ENCODE measurements at regions not wholly inside any gene's neighbourhood (a gene's known extent, or its start where the extent isn't known, plus 50 kb on each side); places are given as distances from the start of the nearest gene placed in this dataset.

DNA sequence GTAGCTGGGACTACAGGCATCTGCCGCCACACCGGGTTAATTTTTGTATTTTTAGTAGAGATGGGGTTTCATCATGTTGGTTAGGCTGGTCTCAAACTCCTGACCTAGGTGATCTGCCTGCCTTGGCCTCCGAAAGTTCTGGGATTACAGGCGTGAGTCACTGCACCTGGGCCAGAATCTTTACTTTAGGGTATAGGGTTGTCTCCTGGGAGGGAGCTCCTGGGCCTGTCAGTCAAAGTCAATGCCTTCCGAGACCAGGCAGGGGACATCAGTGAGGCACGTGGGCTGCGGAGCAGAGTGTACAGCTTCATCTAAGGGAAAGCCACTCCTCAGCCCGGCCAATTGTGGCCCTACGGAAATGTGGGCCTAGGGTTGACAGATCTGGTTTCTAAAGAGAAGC lies 108.6 kb downstream of the FGF18 start:
- Histone ChIP-seq H3K27me3 (no peaks in the 10 kb centered on the region), H3K27ac (no peak overlapping the region), H3K4me1 (no peaks in the 10 kb centered on the region), H3K36me3 (no peaks in the 10 kb centered on the region), H3K4me3 (no peak overlapping the region), H3K9me3 (no peaks in the 10 kb centered on the region)
- 82 to 93% methylated on average over 6 to 9 of the region's 9 CpGs for WGBS, 2 donors
- ATAC-seq (ENCODE audit: low FRiP score in 2 of 2) (no peak), DNase-seq (no peak)
- no peak for TF ChIP-seq EP300 (IDR thresholded peaks at IDR 0.05)
- no peak for TF ChIP-seq POLR2AphosphoS5 (IDR thresholded peaks at IDR 0.05)
- TF ChIP-seq POLR2A (IDR thresholded peaks at IDR 0.05), result no peak
- TF ChIP-seq, protein P1, sequence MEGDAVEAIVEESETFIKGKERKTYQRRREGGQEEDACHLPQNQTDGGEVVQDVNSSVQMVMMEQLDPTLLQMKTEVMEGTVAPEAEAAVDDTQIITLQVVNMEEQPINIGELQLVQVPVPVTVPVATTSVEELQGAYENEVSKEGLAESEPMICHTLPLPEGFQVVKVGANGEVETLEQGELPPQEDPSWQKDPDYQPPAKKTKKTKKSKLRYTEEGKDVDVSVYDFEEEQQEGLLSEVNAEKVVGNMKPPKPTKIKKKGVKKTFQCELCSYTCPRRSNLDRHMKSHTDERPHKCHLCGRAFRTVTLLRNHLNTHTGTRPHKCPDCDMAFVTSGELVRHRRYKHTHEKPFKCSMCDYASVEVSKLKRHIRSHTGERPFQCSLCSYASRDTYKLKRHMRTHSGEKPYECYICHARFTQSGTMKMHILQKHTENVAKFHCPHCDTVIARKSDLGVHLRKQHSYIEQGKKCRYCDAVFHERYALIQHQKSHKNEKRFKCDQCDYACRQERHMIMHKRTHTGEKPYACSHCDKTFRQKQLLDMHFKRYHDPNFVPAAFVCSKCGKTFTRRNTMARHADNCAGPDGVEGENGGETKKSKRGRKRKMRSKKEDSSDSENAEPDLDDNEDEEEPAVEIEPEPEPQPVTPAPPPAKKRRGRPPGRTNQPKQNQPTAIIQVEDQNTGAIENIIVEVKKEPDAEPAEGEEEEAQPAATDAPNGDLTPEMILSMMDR (IDR thresholded peaks at IDR 0.05), result no peak

DNA sequence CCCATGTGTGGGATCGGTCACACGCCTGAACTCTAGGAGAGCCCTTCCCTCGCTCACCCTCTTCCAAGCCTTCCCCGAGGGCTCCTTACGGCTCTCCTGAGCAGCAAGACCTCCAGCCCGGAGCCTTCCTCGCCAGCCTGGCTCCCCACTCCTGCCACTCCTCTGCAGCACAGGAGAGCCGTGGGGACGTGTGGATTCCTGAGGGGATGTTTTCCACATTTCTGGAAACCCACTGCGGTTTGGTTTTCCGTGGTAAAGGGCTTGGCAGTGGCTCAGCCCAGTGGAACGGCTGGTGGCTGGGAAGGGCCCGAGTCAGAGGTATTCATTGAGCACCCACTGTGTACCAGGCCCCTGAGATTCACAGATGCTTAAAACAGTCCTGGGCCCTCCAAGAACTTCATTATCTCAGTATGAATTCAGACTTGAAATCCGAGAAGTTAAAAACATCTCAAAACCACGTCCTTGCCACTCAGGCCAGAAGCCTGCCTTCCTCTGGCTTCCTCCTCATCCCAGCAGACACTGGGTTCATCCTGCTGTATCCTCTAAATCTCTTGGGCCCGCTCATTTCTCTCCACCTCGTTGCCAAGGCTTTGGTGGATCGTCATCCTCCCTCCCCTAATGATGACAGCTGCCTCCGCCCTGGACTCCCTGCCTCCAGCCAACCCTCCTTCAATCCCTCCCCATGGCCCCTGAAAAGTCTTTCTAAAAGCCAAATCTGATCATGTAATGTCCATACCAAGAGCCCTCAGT lies 109.6 kb downstream of the FGF18 start:
- Histone ChIP-seq H3K4me1 (no peaks in the 10 kb centered on the region), H3K27me3 (no peaks in the 10 kb centered on the region), H3K27ac (no peak overlapping the region), H3K9me3 (no peaks in the 10 kb centered on the region), H3K36me3 (no peaks in the 10 kb centered on the region), H3K4me3 (no peak overlapping the region)
- peak in 1 of 2 donors; percentile 78 for ATAC-seq (ENCODE audit: low FRiP score in 2 of 2)
- no peak for DNase-seq
- 82 to 90% methylated on average over 18 to 19 of the region's 19 CpGs for WGBS, 2 donors
- TF ChIP-seq, protein P1 (IDR thresholded peaks at IDR 0.05), result no peak
- TF ChIP-seq POLR2AphosphoS5 (IDR thresholded peaks at IDR 0.05), result no peak
- no peak for TF ChIP-seq EP300 (IDR thresholded peaks at IDR 0.05)
- no peak for TF ChIP-seq POLR2A (IDR thresholded peaks at IDR 0.05)

DNA sequence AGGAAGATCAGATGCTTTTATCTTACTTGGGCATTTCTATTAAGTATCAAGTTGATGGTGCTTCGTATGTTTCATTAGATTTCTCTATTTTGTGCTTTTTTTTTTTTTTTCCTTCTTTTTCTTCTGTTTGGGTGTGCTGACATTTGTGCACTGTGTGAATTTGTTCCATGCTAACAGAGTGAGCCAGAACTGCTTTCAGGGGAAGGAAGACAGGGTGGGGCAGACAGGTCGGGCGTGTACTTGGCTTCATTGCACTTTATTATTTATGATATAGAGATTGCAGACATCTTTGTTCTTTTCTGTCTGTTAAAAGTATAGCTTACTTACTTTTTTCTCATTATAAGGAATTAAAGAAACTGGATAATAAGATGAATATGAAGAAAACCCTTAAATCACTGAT lies 112.2 kb downstream of the FGF18 start:
- Histone ChIP-seq H3K9me3 (no peaks in the 10 kb centered on the region), H3K36me3 (no peaks in the 10 kb centered on the region), H3K27me3 (no peaks in the 10 kb centered on the region), H3K27ac (no peak overlapping the region), H3K4me3 (no peak overlapping the region), H3K4me1 (no peaks in the 10 kb centered on the region)
- ATAC-seq (ENCODE audit: low FRiP score in 2 of 2) (no peak), DNase-seq (no peak)
- WGBS, 2 donors, result 39 to 46% methylated on average over 3 of the region's 3 CpGs
- TF ChIP-seq POLR2AphosphoS5 (IDR thresholded peaks at IDR 0.05) (no peak), POLR2A (IDR thresholded peaks at IDR 0.05) (no peak), EP300 (IDR thresholded peaks at IDR 0.05) (no peak)
- TF ChIP-seq, protein P1 (IDR thresholded peaks at IDR 0.05), result no peak

DNA sequence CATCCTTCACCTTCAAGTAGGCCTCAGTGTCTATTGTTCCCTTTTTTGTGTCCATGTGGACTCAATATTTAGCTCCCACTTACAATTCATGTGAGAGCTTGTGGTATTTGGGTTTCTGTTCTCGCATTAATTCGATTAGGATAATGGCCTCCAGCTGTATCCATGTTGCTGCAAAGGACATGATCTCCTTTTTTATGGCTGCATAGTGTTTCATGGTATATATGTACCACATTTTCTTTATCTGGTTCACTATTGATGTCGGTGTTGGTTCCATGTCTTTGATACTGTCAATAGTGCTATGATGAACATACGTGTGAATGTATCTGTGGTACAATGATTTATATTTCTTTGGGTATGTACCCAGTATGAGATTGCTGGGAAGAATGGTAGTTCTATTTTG lies 113.7 kb downstream of the FGF18 start:
- ATAC-seq (ENCODE audit: low FRiP score in 2 of 2) (no peak), DNase-seq (no peak)
- TF ChIP-seq POLR2A (IDR thresholded peaks at IDR 0.05) (no peak), POLR2AphosphoS5 (IDR thresholded peaks at IDR 0.05) (no peak), EP300 (IDR thresholded peaks at IDR 0.05) (no peak)
- TF ChIP-seq, protein P1 (IDR thresholded peaks at IDR 0.05), result no peak
- Histone ChIP-seq H3K36me3 (no peaks in the 10 kb centered on the region), H3K4me3 (no peak overlapping the region), H3K4me1 (no peaks in the 10 kb centered on the region), H3K27me3 (no peaks in the 10 kb centered on the region), H3K27ac (no peak overlapping the region), H3K9me3 (no peaks in the 10 kb centered on the region)
- 93 to 97% methylated on average over 4 of the region's 4 CpGs for WGBS, 2 donors
